ENCODE measurements at regions not wholly inside any gene's neighbourhood (a gene's known extent, or its start where the extent isn't known, plus 50 kb on each side); places are given as distances from the start of the nearest gene placed in this dataset.

- DNase-seq = no peak
Observed at GRCh38 chr20:59437601-59438031, 137.2 kb downstream of the EDN3 start.

DNA sequence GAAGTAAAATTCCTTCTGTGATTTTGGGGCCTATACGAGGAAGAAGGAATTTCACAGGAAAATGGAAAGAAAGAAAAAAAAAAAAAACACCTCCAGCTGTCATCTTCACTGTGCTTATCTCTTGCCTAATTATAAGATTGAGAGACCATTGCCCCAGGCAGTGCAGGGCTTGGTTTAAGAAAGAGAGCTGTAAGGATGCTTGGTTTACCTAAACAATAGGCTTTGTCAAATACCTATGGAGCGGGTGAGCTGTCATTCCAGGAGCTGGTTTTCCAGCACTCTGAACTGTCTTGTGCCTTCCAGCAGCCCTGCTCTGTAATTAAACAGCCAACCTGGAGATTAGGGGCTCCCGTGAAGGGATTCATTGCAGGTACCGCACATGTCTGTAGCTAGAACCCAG is 137.8 kb downstream of the EDN3 start:
- DNase-seq = no peak

DNA sequence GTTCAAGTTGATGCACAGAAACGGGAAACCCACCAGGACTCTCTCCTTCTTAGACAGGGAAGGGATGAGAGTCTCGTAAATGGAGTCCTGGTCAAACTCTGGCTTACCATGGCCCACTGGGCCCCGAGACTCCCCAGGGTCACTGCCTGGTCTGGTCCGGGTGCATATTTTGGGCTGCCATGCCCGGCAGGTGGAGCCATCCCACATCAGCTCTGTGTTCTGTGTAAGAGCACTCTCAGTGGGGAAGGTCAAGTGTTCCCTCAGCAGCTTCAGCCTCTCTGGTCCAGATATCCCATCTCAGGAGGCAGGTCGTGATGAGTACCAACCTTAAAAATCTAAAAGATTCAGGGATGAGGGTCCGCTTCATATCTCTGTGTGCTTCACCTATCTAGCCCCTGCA is 138.8 kb downstream of the EDN3 start:
- DNase-seq = no peak

GRCh38 chr20:59441306-59441705 is 140.9 kb downstream of the EDN3 start:
- DNase-seq = no peak

GRCh38 chr20:59441860-59442810 is 141.7 kb downstream of the EDN3 start:
- DNase-seq = no peak

- no peak for DNase-seq
Observed at GRCh38 chr20:59443550-59443949, 143.1 kb downstream of the EDN3 start.

DNA sequence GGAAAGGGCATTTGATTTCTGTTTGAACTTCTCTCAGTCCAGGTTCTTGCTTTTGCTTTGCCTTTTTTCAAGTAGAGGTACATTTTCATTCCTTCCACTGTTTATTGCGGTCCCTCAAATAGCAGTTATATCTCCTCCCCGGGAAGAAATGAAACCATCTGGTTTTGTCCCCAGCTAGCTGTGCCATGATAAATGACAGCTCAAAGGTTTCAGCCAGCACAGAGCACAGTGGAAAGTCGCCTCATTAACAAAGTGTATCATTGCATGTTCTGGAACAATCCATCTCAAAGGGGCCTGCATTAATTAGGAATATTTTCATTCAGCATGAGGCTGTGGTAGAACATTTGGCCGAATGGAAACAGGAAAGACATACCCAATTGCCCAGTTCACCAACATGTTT is 146.0 kb downstream of the EDN3 start:
- DNase-seq = no peak

GRCh38 chr20:59448196-59448595 is 147.8 kb downstream of the EDN3 start:
- DNase-seq = no peak

DNA sequence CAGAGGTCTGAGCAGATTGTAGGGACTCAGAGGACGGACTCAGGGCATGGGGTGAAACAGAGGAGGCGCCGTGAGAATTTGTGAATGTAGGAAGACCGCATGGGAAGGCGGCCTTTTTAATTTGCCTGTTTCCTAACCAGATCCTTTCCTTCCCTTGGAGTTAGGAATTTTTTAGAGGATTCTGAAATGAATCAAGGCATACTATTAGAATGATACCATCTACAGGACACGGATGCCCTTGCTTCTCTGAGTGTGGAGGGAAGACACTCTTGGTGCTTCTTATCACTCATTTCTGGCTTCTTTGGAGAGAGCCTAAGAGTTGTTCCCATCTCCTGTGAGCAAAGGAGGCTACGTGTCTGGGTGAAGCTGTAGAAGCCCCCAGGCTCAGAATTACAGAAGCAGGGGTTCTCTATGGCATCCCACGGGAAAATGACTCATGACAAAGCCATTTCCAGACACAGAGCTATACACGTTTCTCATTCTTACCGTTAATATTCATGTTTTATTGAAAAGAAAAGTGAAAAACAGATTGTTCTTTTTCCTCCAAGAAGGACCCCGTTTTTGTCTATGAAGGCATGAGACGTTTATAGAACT is 148.5 kb downstream of the EDN3 start:
- no peak for DNase-seq

- no peak for DNase-seq
Observed at GRCh38 chr20:59451066-59451630, 150.7 kb downstream of the EDN3 start.

DNA sequence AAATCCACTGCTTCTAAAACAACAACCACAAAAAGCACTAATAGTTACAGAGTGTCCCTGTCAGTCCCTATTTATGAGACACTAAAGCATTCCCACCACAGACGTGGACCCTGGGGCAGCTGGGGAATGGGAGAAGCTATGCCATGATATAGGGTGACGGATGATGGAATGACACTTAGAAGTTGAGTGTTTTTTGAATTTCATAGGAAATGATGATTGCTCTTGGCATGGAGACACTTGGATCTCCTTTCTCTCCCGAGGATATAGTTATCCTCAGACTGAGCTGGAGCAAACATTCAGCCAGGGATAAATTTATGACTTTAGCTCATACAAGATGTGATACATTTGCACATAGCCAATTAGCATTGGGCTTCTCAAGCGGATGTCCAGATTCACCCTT is 151.2 kb downstream of the EDN3 start:
- DNase-seq = no peak

- no peak for DNase-seq
Observed at GRCh38 chr20:59452856-59453255, 151.5 kb upstream of the PHACTR3 start.

- no peak for DNase-seq
Observed at GRCh38 chr20:59453759-59454560, 150.4 kb upstream of the PHACTR3 start.

DNA sequence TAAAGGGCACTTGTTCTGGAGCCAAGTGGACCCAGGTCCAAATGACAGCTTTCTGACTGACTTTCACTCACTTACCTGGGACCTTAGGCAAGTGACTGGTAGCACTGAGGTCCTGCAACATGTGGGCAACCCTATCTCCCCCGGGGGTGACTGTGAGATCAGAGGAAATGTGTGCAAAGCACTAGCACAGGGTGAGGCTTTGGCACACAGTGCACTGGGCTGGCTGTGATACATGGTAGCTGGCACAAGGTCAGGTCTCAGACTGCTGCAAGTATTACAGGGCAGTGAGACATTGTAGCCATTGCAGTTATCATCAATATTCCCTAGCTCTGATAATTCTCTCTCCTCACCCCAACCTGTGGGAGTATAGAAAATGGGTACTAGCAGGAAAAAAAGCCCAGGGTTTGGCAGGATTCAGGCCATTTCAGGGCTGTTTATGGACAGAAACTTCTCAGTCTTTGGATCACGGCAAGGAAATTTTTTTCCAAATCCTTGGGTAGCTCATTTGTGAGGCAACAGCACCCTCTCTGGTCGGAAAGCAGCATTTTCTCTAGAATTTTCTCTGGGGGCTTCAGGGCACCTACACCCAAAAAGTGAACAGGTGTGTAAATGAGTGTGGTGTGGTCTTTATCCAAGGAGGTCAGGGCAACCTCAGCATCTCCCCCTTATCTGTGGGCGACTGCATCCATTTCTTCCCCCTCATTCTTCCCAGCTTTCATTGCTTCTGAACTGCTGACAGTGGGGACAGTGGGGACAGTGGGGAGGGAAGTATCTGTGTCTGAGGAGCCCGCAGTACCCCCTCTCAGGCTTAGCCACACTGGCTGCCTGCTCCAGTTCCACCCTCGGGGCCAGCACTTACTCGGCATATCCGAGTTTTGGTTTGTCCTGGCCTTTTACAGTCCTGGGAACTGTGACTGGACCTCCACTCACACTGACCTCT is 148.7 kb upstream of the PHACTR3 start:
- peak; percentile 75 for DNase-seq

DNA sequence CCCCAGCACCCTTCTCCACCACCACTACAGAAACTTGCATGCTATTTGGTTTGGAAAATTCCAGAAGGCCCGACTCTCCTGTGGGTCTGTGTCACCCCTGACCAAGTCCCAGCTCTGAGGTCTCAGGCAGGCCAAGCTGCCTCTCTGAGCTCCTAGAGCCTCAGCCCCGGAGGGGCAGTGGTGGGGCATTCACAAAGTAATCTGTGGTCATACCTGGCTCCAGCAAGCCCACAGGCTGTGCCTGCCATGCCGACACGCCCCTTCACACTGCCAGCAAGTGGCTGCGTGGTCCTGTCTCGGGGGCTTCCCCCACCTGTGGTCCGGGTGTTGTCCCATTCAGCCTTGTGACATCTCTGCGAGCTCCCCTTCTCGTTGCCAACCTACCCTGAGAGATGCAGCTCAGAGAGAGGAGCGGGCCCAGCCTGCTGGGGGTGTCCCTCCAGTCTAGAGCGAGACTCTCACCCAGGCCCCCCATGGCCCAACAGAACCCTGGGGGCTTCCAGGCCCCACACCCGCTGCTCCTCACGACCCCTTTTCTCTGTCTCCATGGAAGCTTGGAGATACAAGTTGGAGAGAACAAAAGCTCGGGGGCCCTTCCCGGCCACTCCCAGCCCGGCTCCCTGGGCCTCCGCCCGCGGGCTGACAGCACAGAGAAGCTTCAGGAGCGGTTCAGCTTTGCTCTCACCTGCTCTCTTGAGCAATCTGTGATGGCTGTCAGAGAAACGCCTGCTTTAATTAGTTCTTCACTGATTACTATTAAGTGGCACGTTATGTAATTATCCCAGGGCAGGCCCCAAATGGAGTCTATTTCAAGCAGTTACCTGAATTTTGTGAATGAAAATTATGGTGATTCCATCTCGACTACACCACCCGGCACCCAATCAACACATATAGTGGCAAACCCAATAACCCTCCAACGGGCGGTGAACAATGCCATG is 147.7 kb upstream of the PHACTR3 start:
- DNase-seq = no peak

DNA sequence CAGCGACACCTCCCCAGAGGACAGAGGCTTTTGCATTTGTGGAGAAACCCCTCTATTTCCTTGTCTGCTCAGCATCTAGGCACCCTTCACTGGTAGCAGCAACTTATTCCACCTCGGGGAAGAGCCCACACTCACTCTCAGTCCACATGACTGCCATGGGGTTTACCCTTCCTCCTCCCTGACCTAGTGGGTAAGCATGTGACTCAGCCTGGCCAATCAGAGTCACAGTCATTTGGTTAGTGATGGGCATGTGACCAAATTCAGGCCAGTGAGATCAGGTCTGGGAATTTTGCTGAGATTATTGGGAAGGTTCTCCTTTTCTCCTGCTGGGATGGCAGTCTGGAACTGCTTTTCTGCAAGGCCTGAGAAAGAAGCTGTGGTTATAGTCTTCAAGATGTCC is 145.7 kb upstream of the PHACTR3 start:
- DNase-seq = no peak

GRCh38 chr20:59459586-59459985 is 144.8 kb upstream of the PHACTR3 start:
- no peak for DNase-seq

DNA sequence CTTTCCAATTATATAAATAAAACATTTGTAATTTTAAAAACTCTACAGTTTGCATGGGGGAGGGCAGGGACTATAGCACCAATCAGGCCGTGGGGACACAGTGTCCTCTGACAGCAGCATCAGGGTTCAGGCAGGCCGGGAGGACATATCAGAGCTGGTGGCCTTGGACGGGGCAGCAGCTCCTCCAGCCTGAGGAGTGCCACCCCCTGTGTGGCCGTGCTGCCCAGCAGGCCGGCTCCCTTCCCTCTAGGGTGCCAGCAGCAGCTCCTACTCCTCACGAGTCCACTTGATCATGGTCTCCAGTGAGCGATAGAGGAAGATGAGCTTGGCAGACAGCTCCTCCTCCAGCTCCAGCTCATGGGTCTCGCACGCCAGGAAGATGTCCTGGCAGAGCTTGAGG is 144.0 kb upstream of the PHACTR3 start:
- DNase-seq = no peak

DNA sequence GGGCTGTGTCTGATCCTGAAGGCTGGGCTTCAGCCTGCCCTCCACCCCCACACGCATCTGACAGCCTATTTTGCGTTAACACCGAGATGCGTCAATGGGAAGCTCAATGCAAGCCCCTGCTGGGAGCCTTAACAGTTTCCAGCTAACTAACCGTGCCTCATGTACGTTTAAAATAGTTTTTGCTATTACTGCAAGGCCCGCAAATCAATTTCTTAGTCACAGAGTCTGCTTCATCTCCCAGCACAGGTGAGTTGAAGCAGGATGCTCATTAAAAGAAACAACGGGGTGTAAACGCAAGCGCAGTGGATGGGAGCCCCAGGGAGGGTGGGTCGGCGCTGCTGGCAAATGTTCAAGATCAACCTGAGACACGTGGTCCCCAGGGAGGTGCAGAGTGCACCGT is 142.8 kb upstream of the PHACTR3 start:
- DNase-seq = no peak

- no peak for DNase-seq
Observed at GRCh38 chr20:59462249-59462648, 142.1 kb upstream of the PHACTR3 start.

GRCh38 chr20:59463541-59463940 is 140.8 kb upstream of the PHACTR3 start:
- DNase-seq = no peak

All from NCI-H2227 treated with DMSO at 0.1 percent for 48 hours (cell line).